Stomach (tissue), 4 donors: ENCODE measurements at regions not wholly inside any gene's neighbourhood (a gene's known extent, or its start where the extent isn't known, plus 50 kb on each side); places are given as distances from the start of the nearest gene placed in this dataset.

Experiments used
- CTCF ChIP-seq, 7 experiments: fragments of 450-650 bp in 4 of 7; fragments of 200-600 bp in 3 of 7; sonication (generic) in 3 of 7; IDR thresholded peaks; one replicate each; pipeline ENCODE4 v1.5.1; 2016 to 2019; ENCODE audit warnings: antibody characterized with exemption in 7 of 7, control low read depth in 2 of 7, mild to moderate bottlenecking in 1 of 7
- POLR2A ChIP-seq, 4 donors: fragments of 450-650 bp; IDR thresholded peaks; one replicate each; pipeline ENCODE4 v1.6.1; 2016; ENCODE audit warnings: antibody characterized with exemption in 4 of 4, control low read depth in 2 of 4, mild to moderate bottlenecking in 1 of 4, moderate library complexity in 1 of 4
- POLR2AphosphoS5 ChIP-seq, 3 donors: sonication (generic); formaldehyde crosslinking; IDR thresholded peaks; one replicate each; pipeline ENCODE4 v1.6.1; 2016; ENCODE audit warnings: antibody characterized with exemption in 3 of 3

GRCh38 chr14:86510491-86510890 is 980.5 kb downstream of the FLRT2 start:
- TF ChIP-seq POLR2A (IDR thresholded peaks at IDR 0.05) (no peak), CTCF (IDR thresholded peaks at IDR 0.05) (no peak), POLR2AphosphoS5 (IDR thresholded peaks at IDR 0.05) (no peak)
